ENCODE measurements at regions not wholly inside any gene's neighbourhood (a gene's known extent, or its start where the extent isn't known, plus 50 kb on each side); places are given as distances from the start of the nearest gene placed in this dataset.

GRCh38 chr5:117160391-117160790 is 585.8 kb upstream of the SEMA6A start:
- Histone ChIP-seq H3K4me1 (ENCODE audit: insufficient read depth, insufficient read length) (no peaks in the 10 kb centered on the region), H3K36me3 (ENCODE audit: insufficient read depth, insufficient read length, low read length) (no peaks in the 10 kb centered on the region), H3K9ac (ENCODE audit: insufficient read length, low read depth) (no peak overlapping the region), H3K27me3 (ENCODE audit: insufficient read depth, insufficient read length) (no peaks in the 10 kb centered on the region), H3K9me3 (ENCODE audit: insufficient read depth, low read length) (peaks cover 3% of the 10 kb centered on the region), H3K4me3 (ENCODE audit: insufficient read length, low read depth) (no peak overlapping the region)
- TF ChIP-seq YY1 (IDR thresholded peaks at IDR 0.05; ENCODE audit: insufficient read depth, insufficient read length): no peak
- TF ChIP-seq ZNF274 (IDR thresholded peaks at IDR 0.05; ENCODE audit: low read depth, low read length): no peak
- TF ChIP-seq SUZ12 (IDR thresholded peaks at IDR 0.05; ENCODE audit: extremely low read depth, insufficient read depth, insufficient read length): no peak
- no peak for DNase-seq (ENCODE audit: low read depth, low spot score)

- Histone ChIP-seq H3K4me1 (ENCODE audit: insufficient read depth, insufficient read length) (no peaks in the 10 kb centered on the region), H3K27me3 (ENCODE audit: insufficient read depth, insufficient read length) (no peaks in the 10 kb centered on the region), H3K4me3 (ENCODE audit: insufficient read length, low read depth) (no peak overlapping the region), H3K9me3 (ENCODE audit: insufficient read depth, low read length) (no peaks in the 10 kb centered on the region), H3K36me3 (ENCODE audit: insufficient read depth, insufficient read length, low read length) (no peaks in the 10 kb centered on the region), H3K9ac (ENCODE audit: insufficient read length, low read depth) (no peak overlapping the region)
- DNase-seq (ENCODE audit: low read depth, low spot score): no peak
- TF ChIP-seq YY1 (IDR thresholded peaks at IDR 0.05; ENCODE audit: insufficient read depth, insufficient read length) (no peak), ZNF274 (IDR thresholded peaks at IDR 0.05; ENCODE audit: low read depth, low read length) (no peak), SUZ12 (IDR thresholded peaks at IDR 0.05; ENCODE audit: extremely low read depth, insufficient read depth, insufficient read length) (no peak)
These were observed 574.7 kb upstream of the SEMA6A start for GRCh38 chr5:117149312-117149711.

- TF ChIP-seq SUZ12 (IDR thresholded peaks at IDR 0.05; ENCODE audit: extremely low read depth, insufficient read depth, insufficient read length) (no peak), YY1 (IDR thresholded peaks at IDR 0.05; ENCODE audit: insufficient read depth, insufficient read length) (no peak), ZNF274 (IDR thresholded peaks at IDR 0.05; ENCODE audit: low read depth, low read length) (no peak)
- Histone ChIP-seq H3K36me3 (ENCODE audit: insufficient read depth, insufficient read length, low read length) (no peaks in the 10 kb centered on the region), H3K9ac (ENCODE audit: insufficient read length, low read depth) (no peak overlapping the region), H3K27me3 (ENCODE audit: insufficient read depth, insufficient read length) (no peaks in the 10 kb centered on the region), H3K4me3 (ENCODE audit: insufficient read length, low read depth) (no peak overlapping the region), H3K9me3 (ENCODE audit: insufficient read depth, low read length) (no peaks in the 10 kb centered on the region), H3K4me1 (ENCODE audit: insufficient read depth, insufficient read length) (no peaks in the 10 kb centered on the region)
- DNase-seq (ENCODE audit: low read depth, low spot score): no peak
These were observed 569.5 kb upstream of the SEMA6A start for GRCh38 chr5:117144086-117144485.

GRCh38 chr5:117143406-117143805 is 568.8 kb upstream of the SEMA6A start:
- Histone ChIP-seq H3K27me3 (ENCODE audit: insufficient read depth, insufficient read length) (no peaks in the 10 kb centered on the region), H3K36me3 (ENCODE audit: insufficient read depth, insufficient read length, low read length) (no peaks in the 10 kb centered on the region), H3K4me3 (ENCODE audit: insufficient read length, low read depth) (no peak overlapping the region), H3K9me3 (ENCODE audit: insufficient read depth, low read length) (no peaks in the 10 kb centered on the region), H3K9ac (ENCODE audit: insufficient read length, low read depth) (no peak overlapping the region), H3K4me1 (ENCODE audit: insufficient read depth, insufficient read length) (no peaks in the 10 kb centered on the region)
- DNase-seq (ENCODE audit: low read depth, low spot score): no peak
- TF ChIP-seq SUZ12 (IDR thresholded peaks at IDR 0.05; ENCODE audit: extremely low read depth, insufficient read depth, insufficient read length) (no peak), ZNF274 (IDR thresholded peaks at IDR 0.05; ENCODE audit: low read depth, low read length) (no peak), YY1 (IDR thresholded peaks at IDR 0.05; ENCODE audit: insufficient read depth, insufficient read length) (no peak)

- no peaks in the 10 kb centered on the region for H3K4me1 ChIP-seq (ENCODE audit: insufficient read depth, insufficient read length)
- H3K36me3 ChIP-seq (ENCODE audit: insufficient read depth, insufficient read length, low read length): no peaks in the 10 kb centered on the region
- H3K27me3 ChIP-seq (ENCODE audit: insufficient read depth, insufficient read length): no peaks in the 10 kb centered on the region
- no peak overlapping the region for H3K4me3 ChIP-seq (ENCODE audit: insufficient read length, low read depth)
- no peaks in the 10 kb centered on the region for H3K9me3 ChIP-seq (ENCODE audit: insufficient read depth, low read length)
- H3K9ac ChIP-seq (ENCODE audit: insufficient read length, low read depth): no peak overlapping the region
- TF ChIP-seq ZNF274 (IDR thresholded peaks at IDR 0.05; ENCODE audit: low read depth, low read length) (no peak), YY1 (IDR thresholded peaks at IDR 0.05; ENCODE audit: insufficient read depth, insufficient read length) (no peak), SUZ12 (IDR thresholded peaks at IDR 0.05; ENCODE audit: extremely low read depth, insufficient read depth, insufficient read length) (no peak)
- no peak for DNase-seq (ENCODE audit: low read depth, low spot score)
These were observed 563.9 kb upstream of the SEMA6A start for GRCh38 chr5:117138523-117138922.

GRCh38 chr5:117135851-117136250 is 561.2 kb upstream of the SEMA6A start:
- TF ChIP-seq YY1 (IDR thresholded peaks at IDR 0.05; ENCODE audit: insufficient read depth, insufficient read length) (no peak), ZNF274 (IDR thresholded peaks at IDR 0.05; ENCODE audit: low read depth, low read length) (no peak), SUZ12 (IDR thresholded peaks at IDR 0.05; ENCODE audit: extremely low read depth, insufficient read depth, insufficient read length) (no peak)
- DNase-seq (ENCODE audit: low read depth, low spot score): no peak
- H3K4me3 ChIP-seq (ENCODE audit: insufficient read length, low read depth): no peak overlapping the region

GRCh38 chr5:117133198-117133597 is 558.6 kb upstream of the SEMA6A start:
- TF ChIP-seq SUZ12 (IDR thresholded peaks at IDR 0.05; ENCODE audit: extremely low read depth, insufficient read depth, insufficient read length) (no peak), ZNF274 (IDR thresholded peaks at IDR 0.05; ENCODE audit: low read depth, low read length) (no peak), YY1 (IDR thresholded peaks at IDR 0.05; ENCODE audit: insufficient read depth, insufficient read length) (no peak)
- DNase-seq (ENCODE audit: low read depth, low spot score): no peak
- Histone ChIP-seq H3K4me1 (ENCODE audit: insufficient read depth, insufficient read length) (no peaks in the 10 kb centered on the region), H3K4me3 (ENCODE audit: insufficient read length, low read depth) (no peak overlapping the region), H3K27me3 (ENCODE audit: insufficient read depth, insufficient read length) (no peaks in the 10 kb centered on the region), H3K9ac (ENCODE audit: insufficient read length, low read depth) (no peak overlapping the region), H3K9me3 (ENCODE audit: insufficient read depth, low read length) (no peaks in the 10 kb centered on the region), H3K36me3 (ENCODE audit: insufficient read depth, insufficient read length, low read length) (no peaks in the 10 kb centered on the region)

More at GRCh38 chr5:117135851-117136250, 561.2 kb upstream of the SEMA6A start:
- no peaks in the 10 kb centered on the region for H3K4me1 ChIP-seq (ENCODE audit: insufficient read depth, insufficient read length)
- no peaks in the 10 kb centered on the region for H3K36me3 ChIP-seq (ENCODE audit: insufficient read depth, insufficient read length, low read length)
- H3K27me3 ChIP-seq (ENCODE audit: insufficient read depth, insufficient read length): no peaks in the 10 kb centered on the region
- no peaks in the 10 kb centered on the region for H3K9me3 ChIP-seq (ENCODE audit: insufficient read depth, low read length)
- no peak overlapping the region for H3K9ac ChIP-seq (ENCODE audit: insufficient read length, low read depth)

Measured in NT2/D1 (cell line).